HTR-8/SVneo (cell line): ENCODE measurements at regions not wholly inside any gene's neighbourhood (a gene's known extent, or its start where the extent isn't known, plus 50 kb on each side); places are given as distances from the start of the nearest gene placed in this dataset.
A peak's percentile ranks its signal among the peaks of the same experiment; 100 is the strongest.
"Not testable (repeated sequence)": the region's sequence is repeated elsewhere in the genome, so short reads cannot be mapped to it uniquely, and the experiment has no call there.

Experiments
- DNase-seq: peaks from one replicate; pipeline ENCODE4 v3.0.0; 2011; ENCODE audit warnings: low spot score, mixed read lengths; ENCODE audit not compliant: insufficient read length
- FAIRE-seq: peaks from 2 replicates; lab custom pipeline; 2011; peaks lifted over from hg19 to GRCh38; lab: Jason Lieb, UNC

DNA sequence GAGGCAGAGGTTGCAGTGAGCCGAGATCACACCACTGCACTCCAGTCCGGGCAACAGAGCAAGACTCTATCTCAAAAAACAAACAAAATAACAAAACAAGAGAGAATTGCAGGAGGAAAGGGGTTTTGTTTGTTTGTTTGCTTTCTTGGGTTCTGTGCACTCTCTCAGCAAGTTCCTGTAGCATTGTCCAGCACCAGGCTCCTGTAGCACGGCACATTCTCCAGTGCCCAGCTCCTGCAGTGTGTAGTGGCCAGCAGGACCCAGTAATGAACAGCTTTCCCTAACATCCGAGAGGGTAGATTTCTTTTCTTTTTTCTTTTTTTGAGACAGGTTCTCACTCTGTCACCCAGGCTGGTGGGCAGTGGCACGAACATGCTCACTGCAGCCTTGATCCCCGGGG is 60.5 kb upstream of the USP9X start:
- no peak for FAIRE-seq
- no peak for DNase-seq

DNA sequence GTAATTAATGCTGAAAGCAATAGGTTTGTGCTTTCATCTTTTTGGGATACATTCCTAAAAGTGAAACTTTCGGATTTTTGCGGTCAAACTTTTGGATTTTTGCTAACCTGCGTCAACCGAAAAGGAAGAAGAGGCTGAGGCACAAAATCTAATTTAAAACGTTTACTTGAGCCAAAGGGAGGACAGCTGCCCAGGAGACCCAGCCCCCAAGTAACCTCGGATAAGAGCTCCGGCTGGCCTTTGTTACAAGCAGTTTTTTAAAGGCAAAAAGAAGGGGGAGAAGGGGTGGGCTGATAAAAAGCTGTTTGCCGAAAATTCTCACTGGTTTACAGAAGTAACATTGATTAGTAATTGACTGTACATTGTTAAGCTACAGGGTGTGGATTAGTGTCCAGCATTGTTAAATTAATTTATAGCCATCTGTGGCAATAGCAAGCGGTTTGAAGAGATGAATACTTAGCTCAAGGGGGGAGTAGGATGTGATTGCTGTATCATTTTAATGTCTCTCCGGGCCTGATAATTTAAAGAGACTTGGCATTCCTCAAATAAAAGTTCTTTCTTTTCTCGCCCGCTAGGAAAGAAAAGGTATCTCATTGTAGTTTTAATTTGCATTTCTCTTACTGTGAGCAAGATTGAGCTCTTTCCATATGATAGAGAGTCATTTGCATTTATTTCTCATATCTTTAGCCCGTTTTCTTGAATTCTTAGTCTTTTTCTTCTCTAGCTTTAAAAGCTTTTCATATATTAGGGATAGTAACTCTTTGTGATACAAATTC is 59.1 kb upstream of the USP9X start:
- DNase-seq (no peak), FAIRE-seq (no peak)

DNA sequence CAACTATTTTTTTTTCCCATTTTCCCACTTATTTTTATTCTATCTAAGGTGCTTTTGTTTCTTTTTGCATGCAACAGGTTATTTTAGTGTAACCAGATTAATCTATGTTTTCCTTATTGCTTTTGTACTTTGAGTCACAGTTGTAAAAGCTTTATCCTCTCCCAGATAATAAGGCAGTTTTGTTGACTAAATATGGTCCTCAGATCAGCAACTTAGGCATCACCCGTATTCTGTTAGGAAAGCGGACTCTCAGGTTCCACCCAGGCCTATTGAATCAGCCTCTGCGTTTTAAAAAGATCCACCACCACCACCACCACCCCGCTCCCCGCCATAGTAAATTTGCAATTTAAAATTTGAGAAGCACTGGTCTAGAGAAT is 58.6 kb upstream of the USP9X start:
- DNase-seq (no peak), FAIRE-seq (no peak)

DNA sequence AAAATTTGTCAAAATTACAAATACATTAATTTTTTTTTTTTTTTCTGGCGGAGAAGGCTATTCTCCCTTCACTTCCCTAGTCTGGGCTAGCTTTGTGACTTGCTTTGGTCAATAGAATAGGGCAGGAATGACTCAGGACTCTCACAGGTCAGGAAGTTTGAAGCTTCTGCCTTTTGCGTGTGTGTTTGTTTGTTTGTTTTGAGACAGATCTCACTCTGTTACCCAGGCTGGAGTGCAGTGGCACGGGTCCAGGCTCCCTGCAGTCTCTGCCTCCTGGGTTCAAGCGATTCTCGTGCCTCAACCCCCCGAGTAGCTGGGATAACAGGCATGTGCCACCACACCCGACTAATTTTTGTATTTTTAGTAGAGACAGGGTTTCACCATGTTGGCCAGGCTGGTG is 55.9 kb upstream of the USP9X start:
- FAIRE-seq (no peak), DNase-seq (no peak)

DNA sequence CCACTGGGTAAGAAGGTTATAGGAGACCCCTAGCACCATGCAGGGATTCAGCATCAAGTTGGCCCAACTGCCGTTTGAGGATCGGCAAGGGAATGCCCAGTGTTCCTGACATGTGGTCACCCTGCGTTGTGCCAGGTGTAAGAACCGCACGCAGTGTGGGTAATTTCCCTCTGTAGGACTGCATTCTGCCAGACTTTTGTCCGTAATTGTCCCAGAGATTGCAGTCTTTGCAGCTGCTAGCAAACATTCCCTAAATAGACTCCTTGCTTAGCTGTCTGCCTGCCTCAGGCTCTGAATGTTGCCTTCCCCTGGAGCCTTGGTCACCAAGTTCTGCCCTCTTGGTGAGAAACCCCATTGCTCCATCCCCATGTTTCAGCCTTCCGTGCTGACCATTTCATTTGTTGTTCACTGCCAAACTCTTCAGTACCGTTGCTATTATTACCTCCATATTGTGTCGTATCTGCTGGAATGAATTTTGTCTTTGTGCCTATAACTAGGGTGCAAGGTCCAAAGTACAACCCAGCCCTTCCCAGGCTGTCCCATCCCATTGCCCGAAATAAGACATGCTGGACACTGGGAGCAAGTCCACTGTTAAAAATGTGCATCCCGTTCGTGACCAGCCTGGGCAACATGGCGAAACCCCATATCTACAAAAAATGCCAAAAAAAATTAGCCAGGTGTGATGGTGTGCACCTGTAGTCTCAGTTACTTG is 53.8 kb upstream of the USP9X start:
- no peak for DNase-seq
- no peak for FAIRE-seq

DNA sequence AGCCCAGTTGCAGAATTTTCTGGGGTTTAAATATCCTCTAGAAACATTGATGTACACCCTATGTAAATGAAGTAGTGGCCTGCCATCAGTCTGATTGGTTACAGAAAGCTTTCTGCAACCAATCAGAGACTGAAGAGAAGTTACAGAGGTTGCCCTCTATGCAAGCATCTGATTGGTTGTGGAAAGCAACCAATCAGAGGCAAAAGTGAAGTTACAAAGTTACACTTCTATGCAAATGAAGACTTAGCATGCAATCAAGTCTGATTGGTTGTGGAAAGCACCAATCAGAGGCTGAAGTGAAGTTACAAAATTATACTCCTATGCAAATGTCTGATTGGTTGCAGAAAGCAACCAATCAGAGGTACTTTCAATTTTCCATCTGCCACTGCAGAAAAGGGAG is 51.9 kb upstream of the USP9X start:
- DNase-seq (no peak), FAIRE-seq (peak; percentile 51)

DNA sequence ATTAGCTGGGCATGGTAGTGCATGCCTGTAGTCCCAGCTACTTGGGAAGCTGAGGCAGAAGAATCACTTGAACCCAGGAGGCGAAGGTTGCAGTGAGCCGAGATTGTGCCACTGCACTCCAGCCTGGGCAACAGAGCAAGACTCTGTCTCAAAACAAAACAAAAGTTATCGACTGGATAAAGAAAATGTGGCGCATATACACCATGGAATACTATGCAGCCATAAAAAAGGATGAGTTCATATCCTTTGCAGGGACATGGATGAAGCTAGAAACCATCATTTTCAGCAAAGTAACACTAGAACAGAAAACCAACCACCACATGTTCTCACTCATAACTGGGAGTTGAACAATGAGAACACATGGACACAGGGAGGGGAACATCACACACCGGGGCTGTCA is 50.3 kb upstream of the USP9X start:
- not testable (repeated sequence) for DNase-seq, FAIRE-seq
